K562 (cell line): ENCODE measurements at regions not wholly inside any gene's neighbourhood (a gene's known extent, or its start where the extent isn't known, plus 50 kb on each side); places are given as distances from the start of the nearest gene placed in this dataset.

Source experiments
- ATAC-seq: fragments of 200-7000 bp; cut with Tn5 transposase; 3 replicates; pipeline ENCODE4 v1.9.1; 2020; ENCODE audit warnings: moderate library complexity
- BruUV-seq: library from RNA; stranded (reverse); fragments of 400-500 nt; replicated peaks from 2 replicates; lab custom pipeline; 2021; lab: Mats Ljungman, UMichigan
- CTCF ChIA-PET: fragments of 300-600 bp; formaldehyde crosslinking; extraction: SDS; loops from one replicate; lab custom pipeline; 2021; ENCODE audit warnings: low intra/inter-chr PET ratio; lab: Yijun Ruan, JAX
- POLR2A ChIA-PET: fragments of 300-600, 350-650 bp; sonication (Branson Sonifier 250); formaldehyde crosslinking; extraction: SDS; loops from one replicate; lab custom pipeline; 2021; ENCODE audit warnings: antibody characterized with exemption, inconsistent platforms; lab: Yijun Ruan, JAX
- DNase-seq, 4 experiments: peaks; one replicate each; pipeline versions ENCODE4 v3.0.0 to v3.0.0-alpha.2; 2011 to 2018; ENCODE audit warnings: low spot score in 3 of 4, mixed read lengths in 3 of 4; ENCODE audit errors: extremely low read depth in 1 of 4
- FAIRE-seq: peaks from 2 replicates; lab custom pipeline; 2011; peaks lifted over from hg19 to GRCh38; lab: Jason Lieb, UNC
- H2AFZ ChIP-seq: 2 replicates; pipeline ENCODE4 v1.6.0; 2011; ENCODE audit warnings: low read depth, low read length, control low read depth, inconsistent platforms
- H3K27ac ChIP-seq: fragments of 200-600 bp; 3 replicates; pipeline ENCODE4 v1.8.0; 2011; ENCODE audit warnings: low read depth, mild to moderate bottlenecking, control low read depth, inconsistent platforms, low read length, moderate library complexity, mixed read lengths; ENCODE audit errors: extremely low read depth
- H3K27me3 ChIP-seq, 2 experiments: fragments of 300-600 bp in 1 of 2; 2 replicates in 1 of 2; 3 replicates in 1 of 2; pipeline versions ENCODE4 v1.6.0 to v1.8.0; 2011; ENCODE audit warnings: inconsistent platforms in 2 of 2, low read length in 2 of 2, mild to moderate bottlenecking in 1 of 2, mixed read lengths in 1 of 2, moderate library complexity in 1 of 2; ENCODE audit not compliant: control insufficient read depth in 2 of 2, insufficient read depth in 2 of 2
- H3K36me3 ChIP-seq: fragments of 300-600 bp; 3 replicates; pipeline ENCODE4 v1.8.0; 2011; ENCODE audit warnings: mild to moderate bottlenecking, low read length, inconsistent platforms; ENCODE audit not compliant: control insufficient read depth, insufficient read depth
- H3K4me1 ChIP-seq, 2 experiments: fragments of 200-600 bp in 1 of 2; replicated peaks in 1 of 2; 2 replicates in 1 of 2; 3 replicates in 1 of 2; pipeline versions ENCODE4 v1.5.1 to v1.8.0; 2011; ENCODE audit warnings: inconsistent platforms in 2 of 2, low read length in 2 of 2, mild to moderate bottlenecking in 1 of 2, mixed read lengths in 1 of 2, moderate library complexity in 1 of 2; ENCODE audit not compliant: control insufficient read depth in 2 of 2, insufficient read depth in 2 of 2
- H3K4me2 ChIP-seq: 2 replicates; pipeline ENCODE4 v1.6.1; 2011; ENCODE audit warnings: low read length, control low read depth, inconsistent platforms, mixed read lengths; ENCODE audit not compliant: insufficient read depth
- H3K4me3 ChIP-seq: fragments of 200-600 bp; sonication (generic), shearing (Covaris generic); 2 replicates; pipeline ENCODE4 v1.5.1; 2016; ENCODE audit warnings: control low read depth, inconsistent platforms
- H3K79me2 ChIP-seq: fragments of 200-600 bp; 3 replicates; pipeline ENCODE4 v1.8.0; 2011; ENCODE audit warnings: low read length, inconsistent platforms; ENCODE audit not compliant: control insufficient read depth, insufficient read depth
- H3K9ac ChIP-seq, 2 experiments: 2 replicates each; pipeline versions ENCODE4 v1.6.0 to v1.6.1; 2011; ENCODE audit warnings: low read depth in 2 of 2, low read length in 2 of 2, control low read depth in 1 of 2, inconsistent platforms in 1 of 2, mild to moderate bottlenecking in 1 of 2, mixed read lengths in 1 of 2; ENCODE audit not compliant: insufficient read depth in 1 of 2
- H3K9me1 ChIP-seq: one replicate; pipeline ENCODE4 v1.6.0; 2011; ENCODE audit warnings: inconsistent platforms, mild to moderate bottlenecking, low read length, moderate library complexity; ENCODE audit not compliant: control insufficient read depth, insufficient read depth
- H3K9me3 ChIP-seq: replicated peaks from 2 replicates; pipeline ENCODE4 v1.5.1; 2011; ENCODE audit warnings: low read depth, low read length, inconsistent platforms; ENCODE audit not compliant: control insufficient read depth, insufficient read depth
- H4K20me1 ChIP-seq: replicated peaks from 2 replicates; pipeline ENCODE4 v1.6.1; 2011; ENCODE audit warnings: low read length, inconsistent platforms, mixed read lengths; ENCODE audit not compliant: control insufficient read depth, insufficient read depth
- FOXP1 ChIP-seq: sonication (generic); formaldehyde crosslinking; IDR thresholded peaks from 2 replicates; pipeline ENCODE4 v1.8.0; 2022; ENCODE audit warnings: mild to moderate bottlenecking, missing genetic modification reagents
- ZNF436 ChIP-seq: fragments of 250-450, 450-650 bp; sonication (Bioruptor Pico); formaldehyde crosslinking; IDR thresholded peaks from 2 replicates; pipeline ENCODE4 v1.7.0; 2020; ENCODE audit warnings: mild to moderate bottlenecking
- WGBS: fragments of 100-300 bp; shearing (Covaris generic); methylation state at CpG from one replicate; pipeline ENCODE4 v1.1.6; 2016; ENCODE audit warnings: low coverage, mixed read lengths; ENCODE audit not compliant: insufficient coverage; ENCODE audit errors: missing lambda C conversion rate; 5-methylcytosine and 5-hydroxymethylcytosine counted together
- in situ Hi-C: fragments of 300-500 bp; cut with MboI; formaldehyde crosslinking; loops from 4 replicates; pipeline ENCODE4 v1.15.0; 2018; ENCODE audit warnings: inconsistent platforms, mixed read lengths
- intact Hi-C: fragments of 100-400 bp; cut with micrococcal nuclease; formaldehyde crosslinking; loops from 2 replicates; pipeline ENCODE4 v1.14.2; 2022
- TF ChIP-seq, protein P1 (sequence below): sonication (generic); formaldehyde crosslinking; IDR thresholded peaks from 2 replicates; pipeline ENCODE4 v1.8.0; 2022; ENCODE audit warnings: mild to moderate bottlenecking, missing genetic modification reagents, borderline replicate concordance
- TF ChIP-seq, protein P2 (sequence below), 3 experiments: IDR thresholded peaks in 2 of 3; conservative IDR thresholded peaks in 1 of 3; 2 replicates each; pipeline ENCODE4 v1.5.1; 2011 to 2012; ENCODE audit warnings: low read length in 3 of 3, mild to moderate bottlenecking in 3 of 3, control low read depth in 2 of 3, improper control_type of control experiment in 1 of 3, inconsistent platforms in 1 of 3, low read depth in 1 of 3, mixed read lengths in 1 of 3, moderate library complexity in 1 of 3; ENCODE audit not compliant: insufficient read depth in 2 of 3

DNA sequence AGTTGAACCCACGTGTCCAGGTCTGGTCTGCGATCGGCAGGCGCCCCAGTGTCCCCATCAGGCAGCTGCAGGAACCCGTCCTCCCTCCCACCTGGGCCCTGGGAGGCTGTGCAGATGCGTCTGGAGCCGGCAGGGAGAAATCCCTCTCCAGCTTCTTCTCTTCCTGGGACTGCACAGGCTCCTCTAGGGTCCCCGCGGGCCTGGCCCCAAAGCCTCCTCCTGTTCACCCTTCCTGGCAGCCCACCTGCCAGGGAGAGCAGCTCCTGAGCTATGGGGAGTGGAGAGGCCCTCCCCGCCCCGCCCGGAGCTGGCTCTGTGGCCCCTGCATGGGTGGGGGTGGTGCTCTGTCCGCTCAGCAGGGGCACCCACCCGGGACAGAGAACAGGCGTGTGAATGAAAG lies 179.2 kb upstream of the ALKAL2 start (continued):
- TF ChIP-seq, protein P1, sequence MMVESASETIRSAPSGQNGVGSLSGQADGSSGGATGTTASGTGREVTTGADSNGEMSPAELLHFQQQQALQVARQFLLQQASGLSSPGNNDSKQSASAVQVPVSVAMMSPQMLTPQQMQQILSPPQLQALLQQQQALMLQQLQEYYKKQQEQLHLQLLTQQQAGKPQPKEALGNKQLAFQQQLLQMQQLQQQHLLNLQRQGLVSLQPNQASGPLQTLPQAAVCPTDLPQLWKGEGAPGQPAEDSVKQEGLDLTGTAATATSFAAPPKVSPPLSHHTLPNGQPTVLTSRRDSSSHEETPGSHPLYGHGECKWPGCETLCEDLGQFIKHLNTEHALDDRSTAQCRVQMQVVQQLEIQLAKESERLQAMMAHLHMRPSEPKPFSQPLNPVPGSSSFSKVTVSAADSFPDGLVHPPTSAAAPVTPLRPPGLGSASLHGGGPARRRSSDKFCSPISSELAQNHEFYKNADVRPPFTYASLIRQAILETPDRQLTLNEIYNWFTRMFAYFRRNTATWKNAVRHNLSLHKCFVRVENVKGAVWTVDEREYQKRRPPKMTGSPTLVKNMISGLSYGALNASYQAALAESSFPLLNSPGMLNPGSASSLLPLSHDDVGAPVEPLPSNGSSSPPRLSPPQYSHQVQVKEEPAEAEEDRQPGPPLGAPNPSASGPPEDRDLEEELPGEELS, result no peak
- TF ChIP-seq, all 486 proteins: peak for 0

DNA sequence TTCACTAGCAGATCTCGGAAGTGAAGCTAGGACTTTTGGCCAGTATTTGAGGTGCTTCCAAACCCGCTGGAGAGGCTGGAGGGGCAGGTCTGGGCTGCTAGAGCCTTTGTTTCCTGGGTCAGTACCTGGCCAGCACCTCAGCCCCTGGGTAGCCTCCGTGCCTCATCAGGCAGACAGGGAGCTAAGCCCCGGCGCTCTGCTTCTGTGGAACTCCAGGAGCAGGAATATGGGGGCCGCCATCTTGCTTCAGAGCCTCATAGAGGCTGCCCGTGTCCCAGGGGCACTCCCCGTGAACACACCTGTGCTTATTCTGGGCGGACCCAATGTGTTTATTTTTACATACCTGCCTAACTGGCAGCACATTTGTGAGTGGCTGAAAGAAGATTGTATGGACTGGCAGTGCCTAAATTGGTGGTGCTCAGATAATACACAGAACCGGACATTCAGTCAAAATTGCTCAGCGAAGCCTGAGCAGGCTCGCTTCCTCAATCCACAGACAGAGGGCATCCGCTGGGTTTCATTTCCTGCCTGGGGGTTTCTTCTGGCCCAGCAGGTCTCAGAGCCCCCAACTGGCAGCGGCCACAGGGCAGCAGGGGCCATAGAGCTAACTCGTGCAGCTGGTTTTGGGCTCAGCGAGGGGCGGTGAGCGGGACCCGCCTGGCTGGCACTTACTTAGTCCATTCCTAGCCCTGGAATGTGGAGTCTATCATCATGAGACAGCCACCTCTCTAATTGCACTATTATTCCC lies 176.8 kb upstream of the ALKAL2 start:
- Histone ChIP-seq H3K79me2 (no peaks in the 10 kb centered on the region), H3K4me1 (no peaks in the 10 kb centered on the region), H3K9me3 (no peaks in the 10 kb centered on the region)
- in situ Hi-C loops, result no loop called here
- DNase-seq, result peak in 1 of 4 experiments; percentile 12
- POLR2A ChIA-PET, result no interaction called here
- 4% methylated on average over 17 of the region's 19 CpGs for WGBS
- no peak for TF ChIP-seq ZNF436 (CRISPR knock-in tag)
- no peak for TF ChIP-seq FOXP1 (CRISPR knock-in tag)
- TF ChIP-seq, protein P2, sequence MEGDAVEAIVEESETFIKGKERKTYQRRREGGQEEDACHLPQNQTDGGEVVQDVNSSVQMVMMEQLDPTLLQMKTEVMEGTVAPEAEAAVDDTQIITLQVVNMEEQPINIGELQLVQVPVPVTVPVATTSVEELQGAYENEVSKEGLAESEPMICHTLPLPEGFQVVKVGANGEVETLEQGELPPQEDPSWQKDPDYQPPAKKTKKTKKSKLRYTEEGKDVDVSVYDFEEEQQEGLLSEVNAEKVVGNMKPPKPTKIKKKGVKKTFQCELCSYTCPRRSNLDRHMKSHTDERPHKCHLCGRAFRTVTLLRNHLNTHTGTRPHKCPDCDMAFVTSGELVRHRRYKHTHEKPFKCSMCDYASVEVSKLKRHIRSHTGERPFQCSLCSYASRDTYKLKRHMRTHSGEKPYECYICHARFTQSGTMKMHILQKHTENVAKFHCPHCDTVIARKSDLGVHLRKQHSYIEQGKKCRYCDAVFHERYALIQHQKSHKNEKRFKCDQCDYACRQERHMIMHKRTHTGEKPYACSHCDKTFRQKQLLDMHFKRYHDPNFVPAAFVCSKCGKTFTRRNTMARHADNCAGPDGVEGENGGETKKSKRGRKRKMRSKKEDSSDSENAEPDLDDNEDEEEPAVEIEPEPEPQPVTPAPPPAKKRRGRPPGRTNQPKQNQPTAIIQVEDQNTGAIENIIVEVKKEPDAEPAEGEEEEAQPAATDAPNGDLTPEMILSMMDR (IDR thresholded peaks at IDR 0.05 in 2 of 3, conservative IDR thresholded peaks at IDR 0.05 in 1 of 3; ENCODE audit: insufficient read depth in 2 of 3, low read depth in 1 of 3, low read length in 3 of 3), result peak; percentile 18 to 22 (median 22); a peak in 2 of 6 replicates
- TF ChIP-seq, all 486 proteins: peak for 1
- FAIRE-seq, result no peak
- CTCF ChIA-PET, result no interaction called here
- Histone ChIP-seq H2AFZ (peak overlapping the region; percentile 45; the same call in 1 of the 2 replicates), H3K27me3 (peaks cover 14 to 53% of the 10 kb centered on the region in 2 experiments; a peak in 4 of 5 replicates), H3K4me2 (peak overlapping the region; percentile 25; the same call in 1 of the 2 replicates), H3K9me1 (no peaks in the 10 kb centered on the region), H3K36me3 (no peaks in the 10 kb centered on the region), H3K4me3 (no peak overlapping the region), H3K9ac (no peak overlapping the region), H3K27ac (no peak overlapping the region), H4K20me1 (no peaks in the 10 kb centered on the region)
- intact Hi-C loops, result no loop called here
- ATAC-seq, result peak; percentile 65
- no TSS peak for BruUV-seq
